SK-N-MC (cell line): ENCODE measurements at regions not wholly inside any gene's neighbourhood (a gene's known extent, or its start where the extent isn't known, plus 50 kb on each side); places are given as distances from the start of the nearest gene placed in this dataset.

ENCODE experiments used
- EZH2 ChIP-seq: fragments of 200-600 bp; sonication (generic); IDR thresholded peaks from one replicate; pipeline ENCODE4 v1.6.1; 2017; ENCODE audit warnings: antibody characterized with exemption
- FOXP2 ChIP-seq: optimal IDR thresholded peaks from 2 replicates; pipeline ENCODE3; 2011; ENCODE audit warnings: mild to moderate bottlenecking, moderate library complexity; ENCODE audit not compliant: insufficient read depth; ENCODE audit errors: extremely low read length, control extremely low read depth
- POLR2AphosphoS5 ChIP-seq: IDR thresholded peaks from 2 replicates; pipeline ENCODE4 v1.6.1; 2012; ENCODE audit warnings: mild to moderate bottlenecking, low read depth, low read length, borderline replicate concordance

- TF ChIP-seq POLR2AphosphoS5 (no peak), EZH2 (no peak), FOXP2 (no peak)
Observed at GRCh38 chr20:58054780-58055373, 173.6 kb downstream of the ANKRD60 start.
